Fibroblast of villous mesenchyme (primary cell): ENCODE measurements at regions not wholly inside any gene's neighbourhood (a gene's known extent, or its start where the extent isn't known, plus 50 kb on each side); places are given as distances from the start of the nearest gene placed in this dataset.
A peak's percentile ranks its signal among the peaks of the same experiment; 100 is the strongest.

Experiments
- DNase-seq: peaks from one replicate; pipeline ENCODE4 v3.0.0-alpha.2; 2010; ENCODE audit warnings: low read depth
- H3K4me3 ChIP-seq: 2 replicates; pipeline ENCODE4 v1.5.1; 2011; ENCODE audit warnings: low read depth, mild to moderate bottlenecking, low read length
- CTCF ChIP-seq: IDR thresholded peaks from 2 replicates; pipeline ENCODE4 v1.5.1; 2012; ENCODE audit warnings: low read depth, mild to moderate bottlenecking, low read length; ENCODE audit not compliant: insufficient read depth

DNA sequence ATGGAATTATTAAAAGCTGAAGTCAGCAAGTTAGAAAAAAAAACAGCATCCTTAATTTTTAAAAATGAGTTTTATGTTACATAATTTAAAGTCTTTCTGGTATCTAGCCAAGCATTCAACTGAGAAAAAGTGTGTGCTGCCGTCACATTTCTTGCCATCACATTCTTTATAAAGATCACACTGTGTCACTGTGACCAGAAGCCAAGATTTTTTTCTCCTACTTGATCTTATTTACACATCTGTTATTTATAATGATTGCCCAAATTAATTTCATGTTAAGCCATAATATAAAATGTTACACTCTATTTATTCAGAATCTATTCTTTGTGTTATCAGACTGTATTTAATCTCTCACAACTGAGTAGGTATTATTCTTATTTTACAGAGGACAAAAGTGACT, 1603.7 kb downstream of the PLA2G4A start:
- no peak for TF ChIP-seq CTCF
- DNase-seq = no peak
- no peak overlapping the region for H3K4me3 ChIP-seq

DNA sequence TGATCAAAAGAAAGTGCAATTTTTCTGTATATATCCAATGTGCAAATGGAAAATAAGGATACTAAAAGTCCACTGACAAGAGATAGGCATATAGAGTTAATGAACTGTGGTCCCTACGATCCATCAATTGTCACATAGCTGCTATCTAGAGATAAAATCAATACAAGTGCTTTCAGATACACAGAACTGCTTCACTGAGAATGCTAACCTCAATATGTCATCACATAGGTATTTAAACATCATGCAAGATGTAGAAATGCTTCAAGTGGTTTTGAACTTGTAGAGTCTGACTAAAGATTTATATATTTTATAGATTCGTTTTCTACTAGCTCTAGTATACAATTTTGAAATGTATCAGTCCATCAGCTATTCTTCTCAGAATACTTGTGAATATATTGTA, 1604.7 kb downstream of the PLA2G4A start:
- peak; percentile 1 for DNase-seq
- TF ChIP-seq CTCF = no peak

GRCh38 chr1:188444526-188444925, 1615.8 kb downstream of the PLA2G4A start:
- DNase-seq = no peak
- H3K4me3 ChIP-seq = no peak overlapping the region

More for the DNA sequence above, 1604.7 kb downstream of the PLA2G4A start:
- H3K4me3 ChIP-seq = no peak overlapping the region

DNA sequence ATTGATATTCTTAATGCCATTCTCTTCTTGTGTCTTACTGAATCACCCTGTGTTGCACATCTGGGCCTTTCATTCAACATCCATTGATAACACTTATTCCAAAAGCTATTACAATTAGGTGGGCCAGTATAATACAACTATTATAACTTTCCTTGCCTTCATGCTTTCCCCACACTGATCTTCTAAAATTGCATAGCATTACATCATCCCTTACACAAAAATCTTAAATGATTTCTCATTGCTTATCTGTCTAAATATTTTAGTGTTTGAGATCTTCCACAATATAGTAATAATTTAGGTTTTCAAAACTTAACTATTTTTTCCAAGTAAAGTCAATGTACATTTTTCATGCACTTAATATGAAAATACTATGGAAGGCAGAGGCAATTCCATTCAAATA, 1634.1 kb downstream of the PLA2G4A start:
- TF ChIP-seq CTCF = no peak
- no peak overlapping the region for H3K4me3 ChIP-seq
- no peak for DNase-seq

More at GRCh38 chr1:188444526-188444925, 1615.8 kb downstream of the PLA2G4A start:
- no peak for TF ChIP-seq CTCF

DNA sequence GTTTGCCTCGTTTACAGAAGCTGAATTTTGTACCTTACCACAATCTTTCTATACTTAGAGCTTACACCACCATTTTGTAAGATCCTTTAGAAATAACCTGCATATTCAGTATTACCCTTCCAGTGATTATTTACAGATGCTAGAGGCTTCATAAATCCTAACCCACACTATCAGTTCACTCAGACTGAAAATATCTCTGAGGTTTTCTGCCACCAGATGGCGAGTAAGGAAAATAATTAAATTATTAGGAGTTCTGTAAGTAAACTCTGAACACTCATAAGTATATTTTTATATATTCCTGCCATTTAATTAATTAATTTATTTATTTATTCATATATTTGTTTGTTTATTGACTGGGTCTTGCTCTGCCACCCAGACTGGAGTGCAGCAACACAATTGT, 1635.2 kb downstream of the PLA2G4A start:
- H3K4me3 ChIP-seq = no peak overlapping the region
- no peak for DNase-seq
- TF ChIP-seq CTCF = no peak

- DNase-seq = no peak
- TF ChIP-seq CTCF = no peak
- H3K4me3 ChIP-seq = no peak overlapping the region
Measured at GRCh38 chr1:188466539-188466938, 1637.8 kb downstream of the PLA2G4A start.

- DNase-seq = no peak
- TF ChIP-seq CTCF = no peak
- no peak overlapping the region for H3K4me3 ChIP-seq
Measured at GRCh38 chr1:188476606-188477005, 1647.9 kb downstream of the PLA2G4A start.
